GM19025 (cell line): ENCODE measurements at regions not wholly inside any gene's neighbourhood (a gene's known extent, or its start where the extent isn't known, plus 50 kb on each side); places are given as distances from the start of the nearest gene placed in this dataset.

ENCODE experiments used
- ATAC-seq: cut with Tn5 transposase; IDR thresholded peaks from one replicate; pipeline ENCODE4 v1.9.1; 2021; ENCODE audit warnings: mild to moderate bottlenecking, low read depth, moderate library complexity; ENCODE audit not compliant: unreplicated experiment

GRCh38 chr4:125433453-125433852, 118.7 kb downstream of the FAT4 start:
- no peak for ATAC-seq

GRCh38 chr4:125434136-125434535, 119.4 kb downstream of the FAT4 start:
- ATAC-seq = no peak

- no peak for ATAC-seq
These were observed 126.1 kb downstream of the FAT4 start for GRCh38 chr4:125440814-125441213.

GRCh38 chr4:125444166-125444565, 129.4 kb downstream of the FAT4 start:
- no peak for ATAC-seq

- ATAC-seq = no peak
These were observed 130.8 kb downstream of the FAT4 start for GRCh38 chr4:125445525-125445924.

- ATAC-seq = no peak
These were observed 133.0 kb downstream of the FAT4 start for GRCh38 chr4:125447551-125448290.

GRCh38 chr4:125456075-125456474, 141.3 kb downstream of the FAT4 start:
- no peak for ATAC-seq

GRCh38 chr4:125459531-125459930, 144.8 kb downstream of the FAT4 start:
- ATAC-seq = no peak

GRCh38 chr4:125461676-125462363, 147.1 kb downstream of the FAT4 start:
- no peak for ATAC-seq

- ATAC-seq = no peak
These were observed 149.4 kb downstream of the FAT4 start for GRCh38 chr4:125464146-125464545.

GRCh38 chr4:125481334-125482045, 166.7 kb downstream of the FAT4 start:
- no peak for ATAC-seq

GRCh38 chr4:125482822-125483221, 168.1 kb downstream of the FAT4 start:
- no peak for ATAC-seq

GRCh38 chr4:125483278-125483677, 168.5 kb downstream of the FAT4 start:
- ATAC-seq = no peak

GRCh38 chr4:125484912-125485311, 170.2 kb downstream of the FAT4 start:
- ATAC-seq = no peak

- no peak for ATAC-seq
These were observed 171.6 kb downstream of the FAT4 start for GRCh38 chr4:125486351-125486750.

GRCh38 chr4:125489952-125490690, 175.4 kb downstream of the FAT4 start:
- ATAC-seq = no peak

- no peak for ATAC-seq
These were observed 178.2 kb downstream of the FAT4 start for GRCh38 chr4:125492957-125493356.

- no peak for ATAC-seq
These were observed 183.1 kb downstream of the FAT4 start for GRCh38 chr4:125497861-125498260.

- no peak for ATAC-seq
These were observed 184.2 kb downstream of the FAT4 start for GRCh38 chr4:125498981-125499380.

GRCh38 chr4:125501090-125501489, 186.3 kb downstream of the FAT4 start:
- no peak for ATAC-seq

GRCh38 chr4:125501568-125501967, 186.8 kb downstream of the FAT4 start:
- no peak for ATAC-seq
